HG03432 (cell line): ENCODE measurements at regions not wholly inside any gene's neighbourhood (a gene's known extent, or its start where the extent isn't known, plus 50 kb on each side); places are given as distances from the start of the nearest gene placed in this dataset.

Source experiments
- ATAC-seq: cut with Tn5 transposase; IDR thresholded peaks from one replicate; pipeline ENCODE4 v1.9.1; 2021; ENCODE audit warnings: mild to moderate bottlenecking, moderate library complexity; ENCODE audit not compliant: unreplicated experiment

DNA sequence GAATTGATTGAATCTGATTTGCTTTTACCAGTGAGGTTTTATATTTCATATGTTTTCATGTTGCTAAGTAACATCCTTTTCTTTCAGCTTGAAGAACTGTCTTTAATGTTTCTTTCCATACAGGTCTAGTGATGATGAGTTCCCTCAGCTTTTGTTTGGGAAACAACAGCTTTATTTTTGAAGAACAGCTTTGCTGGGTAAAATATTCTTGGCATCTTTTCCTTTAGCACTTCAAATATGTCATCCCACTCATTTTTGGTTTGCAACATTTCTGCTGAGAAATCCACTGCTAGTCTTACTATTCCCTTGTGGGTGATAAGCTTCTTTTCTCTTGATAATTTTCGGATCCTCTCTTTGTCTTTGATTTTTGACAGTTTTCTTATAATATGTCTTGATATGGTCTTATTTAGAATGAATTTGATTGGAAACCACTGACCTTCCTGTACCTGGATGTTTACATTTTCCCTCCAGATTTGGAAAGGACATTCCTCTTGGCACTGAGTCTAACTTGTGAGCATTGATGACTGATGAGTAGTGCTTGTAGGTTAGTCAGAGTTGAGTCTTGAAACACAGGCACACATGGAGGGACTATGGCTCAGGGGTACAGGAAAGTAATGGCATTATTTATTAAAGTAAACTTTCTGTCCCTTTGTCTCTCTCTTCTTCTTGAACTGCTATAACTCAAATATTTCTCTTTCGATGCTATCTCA lies 220.3 kb downstream of the SPATA31D1 start:
- no peak for ATAC-seq

DNA sequence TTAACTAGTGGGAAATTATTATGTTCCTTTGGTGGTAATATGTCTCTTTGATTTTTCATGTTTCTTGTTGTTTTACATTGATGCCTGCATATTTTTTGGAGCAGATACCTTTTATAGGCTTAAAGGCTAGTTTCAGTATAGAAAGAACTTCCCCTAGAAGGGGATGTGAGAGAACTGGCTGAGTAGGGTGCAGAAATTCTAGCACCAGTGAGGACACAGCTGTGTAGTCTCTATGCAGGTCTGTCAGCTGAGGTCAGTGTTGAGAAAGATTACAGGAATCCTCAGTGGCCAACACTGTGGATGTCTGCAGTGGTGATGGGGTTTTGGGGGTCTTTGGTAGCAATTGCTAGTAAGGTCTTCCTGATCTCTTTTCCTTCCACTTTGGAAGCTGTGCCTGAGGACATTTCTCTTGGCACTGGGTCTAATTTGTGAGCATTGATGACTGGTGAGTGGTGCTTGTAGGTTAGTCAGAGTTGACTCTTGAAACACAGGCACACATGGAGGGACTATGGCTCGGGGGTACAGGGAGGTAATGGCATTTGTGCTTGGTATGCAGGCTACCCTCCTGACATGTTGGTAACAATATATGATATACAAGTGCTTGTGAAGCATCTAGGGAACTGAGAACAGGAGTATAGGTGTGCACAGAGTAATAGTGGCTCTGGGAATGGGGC lies 221.4 kb downstream of the SPATA31D1 start:
- peak; percentile 59 for ATAC-seq

DNA sequence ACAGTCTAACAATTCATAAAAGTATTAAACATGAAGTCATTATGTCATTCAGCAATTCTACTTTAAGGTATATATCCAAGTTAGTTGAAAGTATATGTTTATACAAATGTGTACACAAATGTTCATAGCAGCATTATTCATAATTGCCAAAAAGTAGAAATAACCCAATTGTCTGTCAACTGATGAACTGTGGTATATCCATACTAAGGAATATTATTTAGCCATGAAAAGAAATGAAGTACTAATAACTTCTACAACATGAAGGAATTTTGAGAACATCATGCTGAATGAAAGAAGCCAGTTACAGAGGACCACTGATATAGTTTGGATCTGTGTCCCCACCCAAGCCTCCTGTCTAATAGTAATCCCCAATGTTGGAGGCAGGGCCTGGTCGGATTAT lies 224.3 kb downstream of the SPATA31D1 start:
- no peak for ATAC-seq

DNA sequence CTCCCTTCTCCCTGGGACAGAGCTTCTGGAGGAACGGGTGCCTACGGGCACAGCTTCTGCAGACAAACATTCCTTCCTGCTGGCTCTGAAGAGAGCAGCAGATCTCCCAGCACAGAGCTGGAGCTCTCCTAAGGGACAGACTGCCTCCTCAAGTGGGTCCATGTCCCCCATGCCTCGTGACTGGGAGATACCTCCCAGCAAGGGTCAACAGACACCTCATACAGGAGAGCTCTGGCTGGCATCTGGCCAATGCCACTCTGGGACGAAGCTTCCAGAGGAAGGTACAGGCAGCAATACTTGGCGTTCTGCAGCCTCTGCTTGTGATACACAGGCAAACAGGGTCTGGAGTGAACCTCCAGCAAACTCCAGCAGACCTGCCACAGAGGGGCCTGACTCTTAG lies 227.9 kb downstream of the SPATA31D1 start:
- ATAC-seq = no peak

DNA sequence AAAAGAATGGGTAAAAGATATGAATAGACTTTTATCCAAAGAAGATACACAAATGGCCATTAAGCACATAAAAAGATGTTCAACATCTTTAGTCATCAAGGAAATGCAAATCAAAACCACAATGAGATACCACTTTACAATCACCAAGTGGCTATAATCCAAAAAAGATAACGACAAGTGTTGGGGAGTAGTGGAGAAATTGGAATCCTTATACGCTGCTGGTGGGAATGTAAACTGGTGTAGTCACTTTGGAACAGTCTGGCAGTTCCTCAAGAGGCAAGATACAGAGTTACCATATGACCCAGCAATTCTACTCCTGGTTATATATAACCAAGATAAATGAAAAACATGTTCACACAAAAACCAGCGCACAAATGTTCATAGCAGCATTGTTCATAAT lies 234.9 kb downstream of the SPATA31D1 start:
- ATAC-seq = no peak

DNA sequence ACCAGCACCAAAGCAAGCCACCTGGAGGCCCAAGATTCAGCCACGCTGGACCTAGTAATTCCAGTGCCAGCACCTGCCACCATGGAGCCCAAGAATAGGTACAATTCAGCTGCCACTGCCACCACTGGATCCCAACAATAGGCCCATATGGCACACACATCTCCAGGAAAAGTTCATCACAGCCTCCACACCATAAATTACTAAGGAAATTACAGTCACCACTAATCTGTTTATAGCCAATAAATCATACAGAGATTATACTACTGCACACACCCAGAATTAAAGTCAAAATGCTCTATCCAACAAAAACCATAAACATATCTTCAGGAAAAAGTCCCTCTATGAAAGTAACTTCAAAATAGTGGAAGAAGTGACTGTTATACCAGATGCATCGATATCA lies 242.8 kb downstream of the SPATA31D1 start:
- ATAC-seq = no peak

DNA sequence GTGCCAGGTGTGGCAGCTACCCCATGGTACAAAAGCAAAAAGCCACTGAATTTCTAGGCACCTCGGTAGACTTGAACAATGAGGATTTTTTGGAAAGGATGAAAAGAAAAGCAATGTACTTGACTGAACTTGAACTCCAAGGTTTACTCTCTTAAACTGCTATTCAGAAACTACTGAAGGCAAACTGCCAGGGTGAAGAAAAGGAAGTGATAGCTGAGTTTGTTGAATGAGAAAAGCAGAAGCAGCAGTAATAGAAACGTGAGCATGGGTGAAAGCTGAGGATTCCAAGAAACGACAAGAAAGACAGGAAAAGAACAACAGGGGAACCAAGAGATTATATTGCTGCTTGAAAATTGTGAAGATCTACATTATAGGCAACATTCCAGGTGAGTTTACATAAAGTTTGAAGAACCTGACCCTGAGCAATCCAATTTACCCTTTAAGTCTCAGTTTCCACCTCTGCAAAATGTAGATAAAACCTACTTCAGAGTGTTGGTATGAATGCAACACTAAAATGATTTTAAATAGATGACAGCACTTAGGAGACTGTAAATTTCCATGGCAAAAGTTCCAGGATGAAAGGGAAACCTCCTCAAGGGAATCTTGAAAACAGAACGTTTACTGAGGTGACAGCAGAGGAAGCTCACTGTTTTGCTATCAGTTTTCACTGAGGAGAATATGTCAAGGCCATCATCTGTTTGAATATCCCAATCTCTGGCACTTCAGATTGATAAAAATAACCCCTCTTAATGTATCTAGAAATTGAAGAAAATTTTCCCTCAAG lies 245.8 kb downstream of the SPATA31D1 start:
- ATAC-seq = no peak

DNA sequence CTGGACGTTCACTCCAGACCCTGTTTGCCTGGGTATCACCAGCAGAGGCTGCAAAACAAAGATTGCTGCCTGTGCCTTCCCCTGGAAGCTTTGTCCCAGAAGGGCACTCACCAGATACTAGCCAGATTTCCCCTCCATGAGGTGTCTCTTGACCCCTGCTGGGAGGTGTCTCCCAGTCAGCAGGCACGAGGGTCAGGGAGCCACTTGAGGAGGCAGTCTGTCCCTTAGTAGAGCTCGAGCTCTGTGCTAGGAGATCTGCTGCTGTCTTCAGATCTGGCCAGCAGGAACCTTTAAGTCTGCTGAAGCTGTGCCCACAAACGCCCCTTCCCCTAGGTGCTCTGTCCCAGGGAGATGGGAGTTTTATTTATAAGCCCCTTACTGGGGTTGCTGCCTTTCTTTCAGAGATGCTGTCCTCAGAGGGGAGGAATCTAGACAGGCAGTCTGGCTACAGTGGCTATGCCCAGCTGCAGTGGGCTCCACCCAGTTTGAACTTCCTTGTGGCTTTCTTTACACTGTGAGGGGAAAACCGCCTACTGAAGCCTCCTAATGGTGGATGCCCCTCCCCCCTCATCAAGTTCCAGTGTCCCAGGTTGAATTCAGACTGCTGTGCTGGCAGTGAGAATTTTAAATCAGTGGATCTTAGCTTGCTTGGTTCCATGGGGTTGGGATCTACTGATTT lies 253.9 kb downstream of the SPATA31D1 start:
- no peak for ATAC-seq

DNA sequence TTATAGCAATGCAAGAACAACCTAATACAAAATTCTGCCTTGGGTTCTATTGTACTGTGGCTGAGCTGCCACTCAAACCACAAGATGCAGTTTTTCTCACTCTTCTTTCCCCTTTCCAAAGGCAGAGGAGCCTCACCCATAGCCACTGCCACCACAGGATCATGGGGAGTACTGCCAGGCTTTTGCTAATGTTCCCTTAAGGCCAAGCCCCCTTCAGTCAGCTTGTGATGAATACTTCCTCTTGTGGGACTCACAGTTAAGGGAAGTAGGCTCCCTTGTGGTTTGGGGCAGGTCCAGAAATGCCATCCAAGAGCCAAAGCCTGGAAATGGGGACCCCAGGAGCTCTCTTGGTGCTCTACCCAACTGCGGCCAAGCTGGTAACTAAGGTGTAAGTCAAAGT lies 258.7 kb downstream of the SPATA31D1 start:
- no peak for ATAC-seq

DNA sequence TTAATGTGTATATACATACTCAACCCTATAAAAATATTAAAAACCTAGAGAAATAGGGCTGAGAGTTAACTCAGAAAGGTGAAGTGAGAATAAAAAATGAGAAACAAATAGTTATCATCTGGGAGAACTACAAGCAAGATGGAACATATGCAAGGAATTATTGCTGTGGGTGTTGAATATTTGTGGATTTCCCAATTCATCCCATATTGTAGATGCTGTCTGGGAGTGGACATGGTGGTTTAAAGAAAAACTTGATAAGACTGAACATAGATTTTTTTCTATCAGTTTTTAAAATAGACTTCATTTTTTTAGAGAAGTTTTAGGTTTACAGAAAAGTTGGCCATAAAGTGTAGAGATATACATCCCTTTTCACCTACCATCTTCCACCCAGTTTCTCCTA lies 263.5 kb downstream of the SPATA31D1 start:
- no peak for ATAC-seq

DNA sequence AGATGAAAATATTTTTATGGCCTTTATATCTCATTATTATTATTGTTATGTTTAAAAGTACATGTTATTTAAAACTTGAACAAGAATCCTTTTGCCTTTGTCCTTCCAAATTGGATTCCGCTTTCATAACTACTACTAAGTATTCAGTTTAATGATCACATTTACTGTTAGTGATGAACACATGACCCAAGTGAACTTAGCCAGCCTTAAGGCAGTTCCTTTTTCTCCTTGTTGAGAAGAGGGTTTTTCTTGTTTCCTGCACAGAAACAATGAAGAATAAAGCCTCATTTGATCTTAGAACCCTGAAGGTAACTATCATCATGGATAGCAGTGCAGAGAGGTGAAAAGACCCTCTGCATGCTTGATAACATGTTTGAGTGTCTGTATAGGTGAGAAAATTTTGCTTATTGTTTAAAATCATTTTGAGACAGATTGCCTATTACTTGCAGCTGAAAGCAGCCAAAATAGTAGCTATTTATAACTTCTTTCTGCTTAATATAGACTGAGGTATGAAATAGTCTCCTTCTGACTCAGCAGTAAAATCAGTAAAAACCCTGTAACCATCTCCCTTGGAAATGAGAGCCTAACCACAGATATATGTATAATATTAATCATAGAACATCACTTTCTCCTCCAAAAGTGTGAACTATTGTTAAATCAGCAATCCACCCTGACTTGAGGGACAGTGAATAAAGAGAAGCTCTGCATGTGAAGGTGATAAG lies 266.2 kb downstream of the SPATA31D1 start:
- no peak for ATAC-seq

DNA sequence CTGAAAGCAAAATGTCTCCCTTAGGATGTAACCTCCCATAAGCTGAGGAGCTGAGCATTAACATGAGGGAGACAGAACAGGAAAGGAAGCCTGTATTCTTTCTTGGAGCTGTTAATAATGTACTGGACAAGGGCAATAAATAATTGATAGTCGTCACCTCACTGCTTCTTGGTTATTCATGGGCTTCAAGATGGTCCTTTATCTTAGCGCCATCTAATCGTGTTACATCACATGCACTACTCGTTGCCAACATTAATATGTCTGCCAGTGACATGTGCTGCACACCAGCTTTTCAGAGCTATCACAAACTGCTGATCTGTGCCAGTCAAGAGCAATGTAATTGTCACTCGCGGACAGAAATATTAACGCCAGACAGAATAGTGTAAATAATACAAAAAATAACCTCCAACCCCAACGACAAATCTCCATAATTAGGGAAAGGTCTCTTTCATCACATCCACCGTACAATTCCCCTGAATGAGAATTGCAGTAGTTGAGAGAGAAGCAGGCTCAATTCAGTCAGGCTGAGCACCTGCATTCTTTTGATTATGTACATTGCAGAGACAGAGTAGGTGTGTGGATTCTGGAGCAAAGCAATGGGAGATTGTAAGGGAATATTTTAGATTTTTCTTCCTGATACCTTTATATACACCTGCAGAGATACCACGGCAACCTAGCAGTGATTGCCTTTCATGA lies 267.1 kb downstream of the SPATA31D1 start:
- ATAC-seq = no peak

DNA sequence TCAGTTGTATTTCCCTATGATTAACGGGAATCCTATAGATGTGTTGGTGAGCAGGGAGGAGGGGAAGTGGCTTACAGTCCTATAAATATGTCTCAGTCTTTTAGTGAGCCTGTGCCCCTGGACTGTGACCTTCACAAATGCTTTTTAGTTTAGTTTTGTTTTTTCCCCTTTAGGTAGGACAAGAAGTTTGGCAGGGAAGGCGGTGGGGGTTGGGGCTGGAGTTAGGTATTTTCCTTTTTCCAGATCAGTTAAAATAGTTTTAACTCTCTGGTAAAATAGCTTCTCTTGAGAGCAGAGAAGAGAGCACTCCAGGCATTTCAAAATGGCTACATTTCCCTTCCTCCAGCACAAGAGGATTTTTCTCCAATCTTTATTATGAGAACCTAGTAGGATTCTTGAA lies 272.1 kb downstream of the SPATA31D1 start:
- ATAC-seq = no peak

DNA sequence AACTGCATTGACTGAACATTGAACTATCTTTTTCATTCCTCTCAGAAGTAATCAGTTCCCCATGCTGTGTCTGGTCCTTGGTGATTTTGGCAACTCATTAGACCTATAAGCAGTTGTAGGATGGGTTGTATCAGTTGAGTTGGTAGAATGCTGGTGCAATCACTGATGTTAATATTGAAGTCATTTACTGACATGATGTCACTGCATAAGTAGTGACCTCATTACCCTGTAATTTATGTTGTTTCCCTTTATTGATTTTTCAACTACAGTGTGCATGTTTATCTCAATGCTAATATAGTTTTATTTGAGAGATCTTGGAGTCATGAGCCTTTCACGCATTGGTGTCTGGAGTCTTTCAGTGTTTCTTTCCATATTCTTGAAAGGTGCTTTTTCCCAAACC lies 275.0 kb downstream of the SPATA31D1 start:
- no peak for ATAC-seq

DNA sequence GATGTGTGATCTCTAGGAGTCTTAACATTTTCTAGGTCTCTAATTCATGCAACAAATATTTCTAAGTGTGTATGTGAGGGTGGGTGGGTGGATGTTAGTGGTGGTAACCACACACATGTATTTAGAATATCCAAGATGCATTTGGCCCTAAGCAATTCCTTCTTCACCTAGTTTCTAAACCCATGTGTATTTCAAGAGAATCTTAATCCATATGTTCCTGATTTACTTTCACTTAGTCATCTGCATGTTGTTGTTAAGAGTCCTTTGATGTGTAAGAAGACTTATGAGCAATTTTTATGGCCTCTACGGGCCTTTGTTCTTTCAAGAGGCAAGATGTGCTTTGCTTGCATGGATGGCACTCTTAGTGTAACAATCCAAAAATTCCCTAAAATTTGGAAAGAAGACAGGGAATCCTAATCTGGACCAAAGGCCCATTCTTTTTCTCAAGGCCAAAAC lies 282.6 kb downstream of the SPATA31D1 start:
- ATAC-seq = no peak

DNA sequence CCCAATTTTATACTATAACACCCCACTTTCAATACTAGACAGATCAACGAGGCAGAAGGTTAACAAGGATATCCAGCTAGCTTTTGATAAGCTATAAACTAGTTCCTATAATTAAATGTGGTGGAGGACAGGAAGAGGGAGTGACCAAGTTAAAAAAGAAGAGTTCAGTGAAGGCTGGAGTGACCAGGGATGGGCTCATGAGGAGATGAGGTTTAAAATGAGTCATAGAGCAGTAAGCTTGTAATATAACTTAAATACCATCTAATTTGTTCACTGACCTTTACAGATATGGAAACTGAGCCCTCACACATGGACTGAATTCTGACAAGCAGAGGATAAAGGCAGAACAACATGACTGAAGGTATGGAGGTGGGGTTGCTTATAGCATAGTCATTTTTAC lies 284.5 kb downstream of the SPATA31D1 start:
- no peak for ATAC-seq

DNA sequence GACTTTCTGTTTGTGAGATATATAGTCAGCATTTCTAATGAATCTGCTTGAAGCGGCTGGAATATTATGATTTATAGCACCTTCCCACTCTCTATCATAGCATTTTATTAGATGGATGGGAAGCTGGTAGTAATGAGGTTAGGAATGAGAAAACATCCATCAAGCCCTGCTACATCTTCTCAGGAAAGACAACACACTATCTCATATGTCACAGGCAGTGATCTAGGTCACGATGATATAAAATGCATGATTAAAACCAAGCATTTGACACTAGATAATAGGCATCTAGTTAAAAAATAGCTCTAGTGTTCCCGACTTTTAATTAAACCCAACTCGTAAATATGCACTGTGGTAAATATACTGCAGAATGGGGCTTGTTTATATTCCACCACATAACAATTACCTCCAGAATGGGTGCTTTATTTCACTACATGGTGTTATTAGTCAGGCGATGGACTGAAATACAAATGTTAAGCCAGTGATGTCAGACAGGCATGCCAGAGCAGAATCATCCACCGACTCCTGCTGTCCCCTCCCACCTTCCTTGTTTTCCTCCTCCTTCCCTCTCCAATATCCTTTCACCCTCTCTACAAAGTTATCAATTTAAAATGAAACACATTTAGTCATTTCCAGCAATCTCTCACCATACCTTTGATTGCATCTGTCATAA lies 286.8 kb downstream of the SPATA31D1 start:
- ATAC-seq = no peak

DNA sequence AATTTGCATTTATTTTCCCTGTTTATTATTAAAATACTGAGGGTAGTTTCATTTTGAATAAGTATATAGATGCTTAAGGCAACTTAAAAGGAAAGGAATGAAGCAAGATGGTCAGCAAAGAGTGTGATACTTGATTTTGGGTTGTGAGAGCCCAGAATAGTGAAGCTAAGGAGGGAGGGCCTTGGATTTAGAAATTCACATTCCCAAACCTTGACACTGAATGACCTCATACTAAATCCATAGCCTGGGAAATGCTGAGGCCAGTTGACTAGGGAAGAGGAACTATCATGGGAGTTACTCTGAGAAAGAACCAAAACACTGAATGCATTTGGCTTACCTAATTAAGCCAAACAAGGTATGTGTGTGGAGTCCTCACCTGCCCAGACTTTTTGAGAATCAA lies 292.5 kb downstream of the SPATA31D1 start:
- no peak for ATAC-seq

DNA sequence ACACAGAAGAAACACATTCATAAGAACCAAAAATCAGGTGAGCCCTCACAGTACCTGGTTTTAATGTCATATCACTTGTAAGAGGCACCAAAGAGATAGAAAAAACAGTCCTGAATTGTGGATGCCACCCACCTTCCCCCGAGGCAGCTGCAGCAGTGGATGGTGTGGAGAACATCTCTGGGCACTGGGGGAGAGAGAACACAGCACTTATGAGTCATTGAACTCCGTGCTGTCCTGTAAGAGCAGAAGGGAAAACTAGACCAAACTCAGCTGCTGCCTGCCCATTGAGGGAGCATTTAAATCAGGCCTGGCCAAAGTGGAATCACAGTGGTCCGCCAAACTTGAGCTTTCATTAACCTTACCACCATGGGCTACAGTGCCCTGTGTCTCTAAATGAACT lies 296.2 kb downstream of the SPATA31D1 start:
- ATAC-seq = no peak

DNA sequence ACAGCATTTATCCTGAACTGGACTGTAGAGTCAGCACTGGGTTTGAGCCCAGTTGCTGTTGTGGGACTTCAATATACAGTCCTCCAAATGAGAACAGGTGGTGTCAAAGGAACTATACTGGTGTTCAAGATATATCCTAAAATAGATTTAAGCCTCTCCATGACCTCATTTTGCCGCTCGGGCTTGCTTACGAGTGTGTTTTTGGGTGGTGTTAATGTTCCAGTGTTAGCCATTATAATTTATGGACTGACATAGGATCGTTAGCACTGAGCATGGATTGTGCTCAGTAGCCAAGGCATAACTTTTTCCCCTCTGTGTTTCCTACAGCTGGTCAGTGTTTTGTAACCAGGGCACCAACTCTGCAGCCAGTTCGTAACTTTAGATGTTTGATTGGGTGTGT lies 306.6 kb downstream of the SPATA31D1 start:
- ATAC-seq = no peak
